Right lobe of liver (tissue), 6 donors: ENCODE measurements at regions not wholly inside any gene's neighbourhood (a gene's known extent, or its start where the extent isn't known, plus 50 kb on each side); places are given as distances from the start of the nearest gene placed in this dataset.

Experiments used
- ATAC-seq, 4 donors: fragments of 200-7000 bp; cut with Tn5 transposase; one replicate each; pipeline ENCODE4 v1.9.1; 2020; ENCODE audit warnings: mild to moderate bottlenecking in 4 of 4, moderate library complexity in 4 of 4
- DNase-seq, 3 donors: peaks; one replicate each; pipeline ENCODE4 v3.0.0-alpha.2; 2020
- H3K27ac ChIP-seq, 3 donors: fragments of 200-600 bp; one replicate each; pipeline ENCODE4 v1.8.0; 2022
- H3K27me3 ChIP-seq, 2 donors: fragments of 200-600 bp; one replicate each; pipeline ENCODE4 v1.8.0; 2022
- H3K36me3 ChIP-seq, 4 donors: fragments of 200-600 bp; sonication (generic) in 1 of 4; one replicate each; pipeline versions ENCODE4 v1.5.1 to v1.8.0; 2017 to 2022; ENCODE audit warnings: control low read depth in 1 of 4
- H3K4me1 ChIP-seq, 4 donors: fragments of 200-600 bp; sonication (generic) in 1 of 4; one replicate each; pipeline versions ENCODE4 v1.5.1 to v1.8.0; 2017 to 2022; ENCODE audit warnings: control low read depth in 1 of 4
- H3K4me3 ChIP-seq, 3 donors: fragments of 200-600 bp; one replicate each; pipeline ENCODE4 v1.8.0; 2022
- H3K9me3 ChIP-seq, 4 donors: fragments of 200-600 bp; sonication (generic) in 1 of 4; one replicate each; pipeline versions ENCODE4 v1.5.1 to v1.8.0; 2017 to 2022; ENCODE audit warnings: control low read depth in 1 of 4
- POLR2A ChIP-seq: fragments of 450-650 bp; IDR thresholded peaks from one replicate; pipeline ENCODE4 v1.6.1; 2017; ENCODE audit warnings: antibody characterized with exemption, mild to moderate bottlenecking
- WGBS: methylation state at CpG from one replicate; pipeline ENCODE4 v1.1.6; 2018; ENCODE audit warnings: low coverage, low lambda C conversion rate; ENCODE audit not compliant: insufficient coverage; ENCODE audit errors: missing lambda C conversion rate; 5-methylcytosine and 5-hydroxymethylcytosine counted together
- intact Hi-C, 2 donors: fragments of 100-400 bp; cut with DNase I; formaldehyde crosslinking; loops; one replicate each; pipeline versions ENCODE4 v1.11.2 to v1.14.1; 2022
- TF ChIP-seq, protein P1 (sequence below), 4 donors: fragments of 200-600 bp in 3 of 4; fragments of 450-650 bp in 1 of 4; IDR thresholded peaks; one replicate each; pipeline versions ENCODE4 v1.5.1 to v1.8.0; 2016 to 2022; ENCODE audit warnings: antibody characterized with exemption in 4 of 4, mild to moderate bottlenecking in 2 of 4
- donor health status: DM: no; HTN: yes; CAD: no.
- donor health status: DM: no; HTN: no; CAD: no.
- donor health status: DM: no; HTN: no; CAD: no.
- donor health status: DM: no; HTN: yes; CAD: no.
- donor health status: DM: no; HTN: yes; CAD: no.

- H3K27me3 ChIP-seq = no peaks in the 10 kb centered on the region
- no peaks in the 10 kb centered on the region for H3K4me1 ChIP-seq
- intact Hi-C loops = no loop called here
- no peak overlapping the region for H3K4me3 ChIP-seq
- no peaks in the 10 kb centered on the region for H3K9me3 ChIP-seq
- ATAC-seq = no peak
- H3K36me3 ChIP-seq = no peaks in the 10 kb centered on the region
- DNase-seq = no peak
- no peak overlapping the region for H3K27ac ChIP-seq
- TF ChIP-seq, protein P1, sequence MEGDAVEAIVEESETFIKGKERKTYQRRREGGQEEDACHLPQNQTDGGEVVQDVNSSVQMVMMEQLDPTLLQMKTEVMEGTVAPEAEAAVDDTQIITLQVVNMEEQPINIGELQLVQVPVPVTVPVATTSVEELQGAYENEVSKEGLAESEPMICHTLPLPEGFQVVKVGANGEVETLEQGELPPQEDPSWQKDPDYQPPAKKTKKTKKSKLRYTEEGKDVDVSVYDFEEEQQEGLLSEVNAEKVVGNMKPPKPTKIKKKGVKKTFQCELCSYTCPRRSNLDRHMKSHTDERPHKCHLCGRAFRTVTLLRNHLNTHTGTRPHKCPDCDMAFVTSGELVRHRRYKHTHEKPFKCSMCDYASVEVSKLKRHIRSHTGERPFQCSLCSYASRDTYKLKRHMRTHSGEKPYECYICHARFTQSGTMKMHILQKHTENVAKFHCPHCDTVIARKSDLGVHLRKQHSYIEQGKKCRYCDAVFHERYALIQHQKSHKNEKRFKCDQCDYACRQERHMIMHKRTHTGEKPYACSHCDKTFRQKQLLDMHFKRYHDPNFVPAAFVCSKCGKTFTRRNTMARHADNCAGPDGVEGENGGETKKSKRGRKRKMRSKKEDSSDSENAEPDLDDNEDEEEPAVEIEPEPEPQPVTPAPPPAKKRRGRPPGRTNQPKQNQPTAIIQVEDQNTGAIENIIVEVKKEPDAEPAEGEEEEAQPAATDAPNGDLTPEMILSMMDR (IDR thresholded peaks at IDR 0.05) = no peak
- TF ChIP-seq POLR2A = no peak
These were observed 874.6 kb upstream of the POT1 start for GRCh38 chr7:125804273-125804672.

DNA sequence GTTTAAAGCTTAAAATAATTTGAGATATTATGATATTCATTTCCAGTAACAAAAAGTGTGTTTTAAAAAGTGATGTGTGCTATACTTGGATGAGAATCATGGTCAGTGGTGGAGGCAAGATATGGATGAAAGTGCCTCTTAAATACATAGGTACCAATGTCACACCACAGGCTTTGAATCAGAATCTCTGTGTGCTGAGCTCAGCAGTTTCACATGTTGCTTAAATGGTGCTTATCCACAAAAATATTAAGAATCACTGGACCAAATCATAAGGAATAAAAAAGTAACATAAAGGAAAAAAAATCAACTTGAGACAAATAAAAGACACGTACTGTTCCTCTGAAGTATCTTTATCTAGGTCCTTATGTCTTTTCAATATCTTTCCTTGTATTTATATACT lies 850.5 kb upstream of the POT1 start:
- intact Hi-C loops = no loop called here

GRCh38 chr7:125775317-125775716 lies 845.7 kb upstream of the POT1 start:
- Histone ChIP-seq H3K9me3 (no peaks in the 10 kb centered on the region), H3K4me3 (no peak overlapping the region), H3K4me1 (no peaks in the 10 kb centered on the region), H3K27ac (no peak overlapping the region), H3K27me3 (no peaks in the 10 kb centered on the region), H3K36me3 (no peaks in the 10 kb centered on the region)
- intact Hi-C loops = no loop called here
- WGBS = 58% methylated on average over 4 of the region's 4 CpGs
- DNase-seq (no peak), ATAC-seq (no peak)
- TF ChIP-seq POLR2A = no peak
- TF ChIP-seq, protein P1 (IDR thresholded peaks at IDR 0.05) = no peak

More for the DNA sequence above, 850.5 kb upstream of the POT1 start:
- H3K4me3 ChIP-seq = no peak overlapping the region
- no peak overlapping the region for H3K27ac ChIP-seq
- H3K36me3 ChIP-seq = no peaks in the 10 kb centered on the region
- H3K4me1 ChIP-seq = no peaks in the 10 kb centered on the region
- H3K27me3 ChIP-seq = no peaks in the 10 kb centered on the region
- no peaks in the 10 kb centered on the region for H3K9me3 ChIP-seq
- DNase-seq (no peak), ATAC-seq (no peak)
- WGBS = 17% methylated on average over 1 of the region's 1 CpG
- no peak for TF ChIP-seq POLR2A
- TF ChIP-seq, protein P1 (IDR thresholded peaks at IDR 0.05) = no peak

GRCh38 chr7:125773113-125773785 lies 843.6 kb upstream of the POT1 start:
- WGBS = 46% methylated on average over 12 of the region's 19 CpGs
- no peak for TF ChIP-seq POLR2A
- TF ChIP-seq, protein P1 (IDR thresholded peaks at IDR 0.05) = no peak
- Histone ChIP-seq H3K27ac (no peak overlapping the region), H3K4me1 (no peaks in the 10 kb centered on the region), H3K36me3 (no peaks in the 10 kb centered on the region), H3K27me3 (no peaks in the 10 kb centered on the region), H3K4me3 (no peak overlapping the region), H3K9me3 (no peaks in the 10 kb centered on the region)
- DNase-seq (no peak), ATAC-seq (no peak)
- intact Hi-C loops = no loop called here

GRCh38 chr7:125747966-125748365 lies 818.3 kb upstream of the POT1 start:
- Histone ChIP-seq H3K9me3 (no peaks in the 10 kb centered on the region), H3K27me3 (no peaks in the 10 kb centered on the region), H3K4me3 (no peak overlapping the region), H3K27ac (no peak overlapping the region), H3K4me1 (no peaks in the 10 kb centered on the region), H3K36me3 (no peaks in the 10 kb centered on the region)
- TF ChIP-seq, protein P1 (IDR thresholded peaks at IDR 0.05) = no peak
- no peak for TF ChIP-seq POLR2A
- no peak for DNase-seq
- intact Hi-C loops = no loop called here
- no peak for ATAC-seq
